ENCODE measurements at regions not wholly inside any gene's neighbourhood (a gene's known extent, or its start where the extent isn't known, plus 50 kb on each side); places are given as distances from the start of the nearest gene placed in this dataset.

DNA sequence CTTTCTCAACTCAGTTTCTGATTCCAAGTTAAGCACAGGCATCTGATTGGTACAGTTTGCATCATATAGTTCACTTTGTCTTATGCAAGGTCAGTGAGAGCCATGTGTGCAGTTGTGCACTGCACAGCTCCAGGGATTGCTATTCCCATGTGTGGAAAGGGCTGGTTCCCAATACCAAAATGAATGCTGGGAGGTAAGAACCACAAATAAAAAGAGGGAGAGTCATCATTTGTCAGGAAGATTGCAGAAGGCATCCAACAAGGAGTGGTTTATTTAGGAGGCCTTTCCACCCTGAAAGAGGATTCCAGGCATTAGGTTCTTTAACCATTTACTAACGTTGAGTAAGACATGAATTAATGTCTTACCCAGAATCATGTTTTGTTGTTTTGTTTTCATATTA, 141.2 kb upstream of the ST6GAL2 start:
- TF ChIP-seq EZH2 (IDR thresholded peaks at IDR 0.05; ENCODE audit: borderline replicate concordance, insufficient read depth, low read depth, low read length, poor library complexity, severe bottlenecking) (no peak), CTCF (IDR thresholded peaks at IDR 0.05) (no peak)

Measured in B cell (primary cell).